HG02610 (cell line): ENCODE measurements at regions not wholly inside any gene's neighbourhood (a gene's known extent, or its start where the extent isn't known, plus 50 kb on each side); places are given as distances from the start of the nearest gene placed in this dataset.

Source experiments
- ATAC-seq: cut with Tn5 transposase; IDR thresholded peaks from one replicate; pipeline ENCODE4 v1.9.1; 2021; ENCODE audit warnings: mild to moderate bottlenecking, moderate library complexity; ENCODE audit not compliant: unreplicated experiment

DNA sequence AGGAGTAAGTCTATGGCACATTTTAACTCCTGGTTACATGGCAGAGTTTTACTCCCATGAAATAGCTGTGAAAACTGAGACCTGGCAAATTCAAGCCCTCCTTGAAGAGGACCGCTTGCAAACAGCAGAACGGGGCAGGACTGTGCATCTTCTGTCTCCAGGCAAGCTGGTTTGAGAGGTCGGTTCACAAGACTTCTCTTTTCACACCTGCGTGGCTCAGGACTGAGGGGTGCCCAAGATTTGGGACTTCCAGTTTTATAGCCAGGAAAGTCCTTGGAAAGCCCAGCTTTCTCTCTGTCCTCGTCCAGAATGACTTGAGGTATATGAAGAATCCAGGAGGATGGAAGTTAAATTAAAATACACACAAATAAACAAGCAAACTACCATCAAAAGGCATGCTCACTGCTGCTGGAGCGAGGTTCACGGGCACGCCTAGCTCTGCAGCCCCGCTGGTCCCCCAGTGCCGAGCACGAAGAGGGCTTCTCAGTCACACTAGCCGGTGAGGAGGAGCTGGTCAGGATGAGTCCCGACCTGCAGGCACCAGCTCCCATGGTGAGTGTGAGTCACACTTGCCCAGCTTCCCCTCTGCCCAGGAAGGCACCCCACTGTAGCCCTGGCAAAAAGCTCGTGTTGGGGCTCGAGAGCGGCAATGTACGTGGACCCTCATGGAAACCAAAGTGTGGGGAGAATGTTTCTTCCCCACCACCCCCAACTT, 1382.4 kb downstream of the BRD1 start:
- no peak for ATAC-seq

DNA sequence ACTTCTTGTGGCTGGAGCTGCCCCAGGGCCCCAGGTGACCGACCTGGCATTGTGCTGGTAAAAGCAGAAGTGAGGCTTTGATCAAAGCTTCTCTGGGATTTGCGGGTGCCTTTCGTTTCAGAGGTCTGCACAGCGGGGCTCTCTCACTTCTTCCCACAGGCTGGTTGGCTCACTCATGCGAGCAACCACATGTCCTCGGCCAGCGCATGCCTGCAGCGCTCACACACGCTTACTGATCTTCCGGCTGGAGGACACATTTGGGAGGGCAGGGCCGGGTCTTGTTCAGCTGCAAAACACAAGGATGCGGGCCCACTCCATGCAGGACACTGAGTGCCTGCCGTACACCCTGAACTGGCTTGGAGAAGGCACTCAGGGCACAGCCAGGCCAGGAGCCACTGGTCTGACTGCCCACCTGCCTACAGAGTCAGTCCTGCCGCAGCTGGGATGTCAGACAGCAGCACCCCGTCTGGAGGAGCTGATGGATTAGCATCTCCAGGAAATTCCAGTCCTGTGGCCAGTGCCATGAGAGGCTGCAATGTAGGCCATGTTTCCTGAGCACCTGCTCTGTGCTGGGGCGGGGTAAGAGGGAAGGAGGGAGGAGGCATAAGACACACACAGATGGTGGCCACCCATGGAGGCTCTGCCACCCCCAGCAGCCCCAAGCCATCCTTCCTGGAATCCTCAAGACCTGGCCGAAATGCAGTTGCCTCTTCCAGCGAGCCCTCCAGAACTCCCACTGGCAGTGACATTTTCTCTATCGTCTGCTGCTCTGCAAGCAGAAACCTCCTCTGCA, 1383.2 kb downstream of the BRD1 start:
- ATAC-seq, result no peak

DNA sequence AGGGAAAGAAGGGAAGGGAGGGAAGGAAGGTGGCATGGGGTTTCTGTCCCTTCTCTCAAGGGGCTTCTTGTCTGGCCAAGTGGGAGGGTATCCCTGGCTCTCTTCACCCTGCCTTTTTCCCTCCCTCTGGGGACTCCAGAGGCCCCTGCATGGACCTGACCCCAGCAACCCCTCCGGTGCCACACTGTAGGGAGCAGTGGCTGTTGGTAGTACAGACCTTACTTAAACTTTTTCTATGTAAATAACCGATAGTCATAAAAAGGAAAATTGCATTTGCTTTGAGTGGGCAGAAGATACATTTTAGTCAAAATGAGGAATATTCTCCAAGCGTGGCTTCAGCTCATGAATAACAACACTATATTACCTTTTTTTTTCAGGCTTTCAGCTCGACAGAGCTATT, 1384.0 kb downstream of the BRD1 start:
- ATAC-seq, result no peak

DNA sequence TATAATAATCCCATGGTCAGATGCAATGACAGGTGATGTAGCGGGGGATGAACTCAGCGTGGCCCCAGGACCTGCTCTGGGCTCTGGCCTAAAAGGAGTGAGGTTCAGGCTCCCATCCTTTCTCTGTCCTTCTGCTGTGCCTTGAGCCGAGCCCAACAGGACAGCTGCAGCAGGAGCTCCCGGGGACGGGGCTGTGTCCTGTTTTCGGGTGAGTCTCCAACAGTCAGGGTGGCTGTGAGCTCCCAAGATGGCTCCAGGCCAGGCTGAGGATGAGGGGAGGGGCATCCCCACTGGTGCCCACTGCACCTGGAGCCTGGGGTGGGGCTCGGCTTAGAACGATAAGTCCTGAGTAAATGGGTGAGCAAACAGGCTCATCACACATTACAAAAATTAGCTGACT, 1385.0 kb downstream of the BRD1 start:
- no peak for ATAC-seq

DNA sequence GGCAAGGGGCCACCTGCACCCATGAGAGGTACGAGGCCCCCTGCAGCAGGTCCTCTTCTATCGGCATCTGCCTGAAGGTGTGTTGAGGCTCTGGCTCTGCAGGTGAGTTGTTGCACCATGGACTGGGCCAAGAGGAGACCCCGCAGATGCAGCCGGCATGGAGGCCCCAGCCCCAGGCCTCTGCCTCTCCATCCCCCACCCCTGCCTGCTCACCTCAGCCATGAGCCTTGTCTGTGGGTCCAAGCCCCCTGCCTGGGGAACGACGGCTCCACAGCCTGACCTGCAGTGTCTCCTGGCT, 1386.2 kb downstream of the BRD1 start:
- no peak for ATAC-seq

DNA sequence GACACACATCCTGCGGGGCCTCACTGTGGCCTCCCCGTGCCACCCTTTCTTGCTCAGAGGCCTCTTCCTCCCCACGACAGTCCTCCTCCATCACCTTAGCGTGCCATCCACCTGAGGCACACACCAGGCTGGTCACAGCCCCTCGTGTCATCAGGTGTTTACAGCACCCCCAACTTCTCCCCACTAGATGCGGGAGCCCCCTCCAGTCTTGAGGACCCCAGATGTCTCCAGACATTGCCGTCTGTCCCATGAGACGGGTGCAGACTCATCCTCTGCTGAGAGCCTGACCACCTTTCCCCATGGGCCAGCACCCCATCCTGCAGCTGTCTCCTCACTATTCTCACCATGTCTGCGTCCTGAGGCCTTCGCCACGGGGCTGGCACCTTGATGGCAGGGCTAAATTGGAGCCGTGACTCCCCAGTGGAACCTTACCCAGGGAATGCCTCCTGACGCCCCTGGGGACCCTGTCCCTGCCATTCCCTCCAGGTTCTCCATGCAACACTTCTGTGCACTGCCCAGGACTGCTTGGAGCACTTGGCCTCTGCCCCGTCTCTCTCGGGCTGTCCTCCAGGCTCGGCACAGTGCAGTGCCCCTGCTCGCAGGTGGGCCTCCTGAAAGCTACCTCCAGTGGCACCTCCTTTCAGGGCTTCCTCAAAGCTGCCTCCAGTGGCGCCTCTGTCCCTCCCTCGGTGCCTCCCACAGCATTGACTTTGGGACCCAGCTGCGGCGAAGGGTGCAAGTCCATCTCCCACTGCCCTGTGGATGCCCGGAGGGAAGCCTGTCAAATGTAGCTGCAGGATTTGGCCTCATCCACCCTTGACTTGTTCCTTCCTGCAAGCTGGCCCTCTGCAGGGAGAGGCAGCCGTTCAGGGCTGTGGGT, 1386.8 kb downstream of the BRD1 start:
- ATAC-seq, result no peak

DNA sequence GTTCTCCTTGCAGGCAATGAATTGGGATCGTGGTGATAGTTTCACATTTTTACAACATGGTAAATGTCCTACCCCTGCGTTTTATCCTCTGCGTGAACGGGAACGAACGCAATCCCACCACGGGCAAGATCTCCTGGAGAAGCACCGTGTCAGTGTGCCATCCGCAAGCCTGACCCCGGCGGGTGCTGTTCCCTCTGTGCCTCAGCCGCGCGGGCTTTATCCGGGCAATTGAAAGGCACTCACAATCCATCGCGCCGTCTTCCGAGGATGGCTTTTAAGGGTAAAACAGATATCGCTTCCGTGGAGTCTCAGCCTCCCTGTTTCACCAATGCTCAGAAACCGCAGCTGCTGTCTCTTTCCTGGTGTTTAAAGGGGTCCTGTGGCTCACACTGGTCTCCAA, 1387.5 kb downstream of the BRD1 start:
- ATAC-seq, result no peak

DNA sequence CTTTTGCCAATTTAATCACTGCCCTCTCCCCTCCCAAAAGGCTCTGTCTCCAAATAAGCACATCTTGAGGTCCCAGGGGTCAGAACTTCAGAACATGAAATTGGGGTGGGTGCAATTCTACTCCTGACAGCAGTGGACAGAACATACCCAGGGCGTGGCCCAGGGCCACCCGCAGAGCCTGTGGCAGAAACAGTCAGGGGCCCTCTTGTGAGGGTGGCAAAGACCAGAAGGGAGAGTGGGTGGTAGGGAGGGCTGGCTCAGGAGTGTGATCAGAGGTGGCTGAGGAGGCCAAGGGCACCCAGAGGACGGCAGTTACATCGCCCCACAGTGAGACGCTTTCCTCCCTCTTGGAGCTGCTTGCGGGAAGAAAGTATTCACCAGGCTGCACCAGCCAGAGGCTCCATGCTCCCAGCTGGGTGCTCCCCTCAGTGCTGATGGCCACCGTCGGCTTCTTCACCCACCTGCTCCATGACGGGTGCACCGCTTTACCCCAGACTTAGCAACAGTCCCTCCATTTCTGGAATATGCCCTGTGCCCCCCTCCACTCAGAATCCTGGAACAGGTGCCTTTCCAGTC, 1388.0 kb downstream of the BRD1 start:
- ATAC-seq, result no peak

DNA sequence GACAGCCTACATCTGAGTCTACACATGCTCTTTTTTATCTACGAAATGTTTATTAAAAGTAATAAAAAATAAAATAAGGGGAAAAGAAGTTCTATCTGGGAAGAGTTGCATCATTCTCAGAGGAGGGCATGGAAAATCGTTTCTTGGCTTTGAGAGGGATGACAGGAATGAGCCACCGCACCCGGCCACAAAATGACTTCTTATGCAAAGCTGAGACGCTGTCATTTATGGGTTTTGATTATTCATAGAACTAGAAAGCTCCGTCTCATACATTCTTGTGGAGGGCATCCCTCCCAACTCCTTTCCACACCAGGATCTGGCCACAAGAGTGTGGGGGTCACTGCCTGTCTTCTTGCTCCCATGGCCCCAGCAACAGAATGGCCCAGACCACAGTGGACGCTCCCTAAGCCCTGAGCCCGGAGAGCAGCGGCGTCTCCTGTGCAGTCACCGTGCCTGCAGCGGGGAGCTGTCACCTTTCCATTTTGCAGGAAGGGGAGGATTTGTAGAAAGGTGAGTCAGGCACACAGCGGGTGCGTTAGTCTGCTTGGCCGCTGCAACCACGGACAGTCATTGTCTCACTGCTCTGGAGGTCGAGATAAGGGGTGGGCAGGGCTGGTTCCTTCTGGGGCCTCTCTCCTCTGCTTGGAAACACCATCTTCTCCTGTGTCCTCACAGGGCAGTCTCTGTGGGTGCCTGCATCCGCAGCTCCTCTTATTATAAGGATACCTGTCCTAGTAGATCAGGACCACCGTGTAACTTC, 1388.7 kb downstream of the BRD1 start:
- ATAC-seq, result no peak

DNA sequence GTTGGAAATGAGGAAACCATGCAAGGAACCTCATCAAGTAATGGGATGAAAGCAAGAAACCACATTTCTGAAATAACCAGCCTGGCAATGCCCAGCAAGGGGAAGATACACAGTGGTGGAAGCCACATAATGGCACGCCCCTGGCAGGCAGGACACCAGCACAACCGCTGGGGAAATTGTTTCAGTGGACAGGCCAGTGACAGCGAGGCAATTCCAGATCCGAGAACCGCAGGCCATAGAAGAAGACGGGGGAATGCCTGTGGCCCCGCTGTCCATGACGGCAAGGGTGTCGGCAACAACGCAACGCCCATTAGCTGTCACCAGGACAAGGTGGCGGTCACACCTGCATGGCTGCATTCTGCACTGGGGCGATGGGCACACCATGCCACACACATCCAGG, 1389.6 kb downstream of the BRD1 start:
- no peak for ATAC-seq

DNA sequence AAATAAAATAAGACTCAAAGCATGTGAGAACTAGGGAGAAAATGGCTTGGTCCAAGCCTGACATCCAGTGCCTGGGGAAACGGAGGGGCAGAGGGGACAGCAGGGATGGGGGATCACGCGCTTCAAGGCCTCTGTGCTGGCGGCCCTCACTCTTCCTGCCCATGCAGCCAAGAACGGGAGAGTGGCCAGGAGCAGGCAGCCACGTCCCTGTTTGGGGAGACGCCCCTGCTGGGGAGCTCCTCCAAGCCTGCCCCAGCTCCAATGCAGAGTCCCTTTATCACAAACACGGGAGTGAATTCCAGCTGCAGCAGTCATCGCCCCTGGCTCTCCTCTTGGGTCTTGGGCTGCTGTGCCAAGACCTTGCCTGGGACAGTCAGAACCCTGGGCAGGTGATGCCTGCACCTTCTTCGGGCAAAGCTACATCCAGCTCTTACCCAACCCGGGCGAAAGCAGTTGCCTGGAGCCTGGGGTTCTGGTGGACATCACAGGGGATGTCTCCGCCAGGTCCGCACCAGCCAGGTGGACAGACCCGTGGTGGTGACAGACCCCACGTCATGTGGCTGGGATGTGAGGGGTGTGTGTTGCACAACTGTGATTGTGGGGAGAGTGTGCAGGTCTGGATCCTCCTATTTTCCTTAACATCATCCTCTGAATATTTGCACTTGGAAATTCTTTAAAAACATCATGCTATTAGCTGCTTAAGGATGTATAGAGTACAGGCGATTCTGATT, 1391.3 kb downstream of the BRD1 start:
- ATAC-seq, result no peak

DNA sequence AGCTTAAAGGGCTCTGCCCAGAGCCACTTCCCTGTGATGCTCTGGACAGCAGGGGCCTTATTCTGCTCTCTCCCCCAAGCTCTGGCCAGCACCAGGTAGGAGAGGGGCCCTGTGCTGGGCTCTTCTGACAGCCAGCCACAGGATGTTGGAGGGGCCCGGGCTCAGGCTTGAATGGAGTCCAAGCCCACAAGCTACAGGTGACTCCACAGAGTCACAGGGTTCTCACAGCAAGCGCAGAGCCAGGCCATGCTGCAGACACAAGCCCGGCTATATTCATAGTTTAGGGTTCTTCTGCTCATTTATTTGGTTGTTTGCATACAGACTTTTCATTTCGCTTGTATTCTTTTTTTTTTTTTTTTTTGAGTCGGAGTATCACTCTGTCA, 1392.8 kb downstream of the BRD1 start:
- ATAC-seq, result no peak

DNA sequence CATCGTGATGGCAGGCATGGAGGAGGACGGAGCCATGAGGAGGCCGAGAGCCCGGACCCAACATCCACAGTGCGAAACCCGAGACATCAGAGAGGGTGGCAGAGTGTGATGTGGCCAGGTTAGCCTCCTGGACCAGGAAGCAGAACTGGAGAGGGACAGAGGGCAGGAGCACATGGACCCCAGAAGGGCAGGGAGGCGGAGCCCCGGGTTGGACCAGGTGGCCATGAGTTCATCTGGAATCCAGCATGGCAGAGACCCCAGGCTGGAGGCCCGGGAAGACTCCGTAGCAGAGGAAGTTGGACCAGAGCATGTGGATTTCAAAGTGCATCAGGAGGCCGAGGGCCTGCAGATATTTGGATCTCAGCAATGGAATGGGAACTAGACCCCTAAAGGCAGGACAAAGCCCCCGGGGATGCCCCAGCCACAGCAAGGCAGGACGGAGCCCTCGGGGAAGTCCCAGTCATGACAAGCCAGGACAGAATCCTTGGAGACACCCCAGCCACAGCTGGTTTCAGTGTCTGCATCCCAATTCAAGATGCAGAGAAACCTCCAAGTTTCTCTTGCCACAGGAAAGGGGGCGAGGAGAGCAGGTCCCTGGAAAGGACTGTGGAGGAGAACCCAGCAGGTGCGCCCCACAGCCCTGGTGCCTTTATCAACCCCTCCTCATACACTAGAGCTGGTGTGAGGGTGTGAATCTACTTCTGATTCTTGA, 1393.4 kb downstream of the BRD1 start:
- no peak for ATAC-seq

DNA sequence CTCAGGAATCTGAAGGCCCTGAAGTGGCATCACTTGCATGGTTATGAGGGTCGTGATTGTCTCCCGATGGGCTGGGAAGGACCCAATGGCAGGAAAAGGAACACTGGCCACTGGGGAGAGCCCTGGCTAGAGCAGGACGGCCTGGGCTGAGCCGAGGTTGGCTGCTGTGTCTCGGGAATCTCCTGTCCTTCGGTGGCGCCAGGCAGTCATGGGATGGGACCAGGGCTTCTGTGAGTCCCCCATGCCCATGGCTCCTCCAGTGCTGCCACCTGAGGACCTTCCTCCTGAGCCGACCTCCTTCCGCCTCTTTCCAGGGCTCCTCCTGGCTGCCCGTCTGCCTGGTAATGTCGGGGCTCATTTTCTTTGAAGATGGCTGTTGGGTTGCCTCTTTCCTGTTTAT, 1394.0 kb downstream of the BRD1 start:
- no peak for ATAC-seq

DNA sequence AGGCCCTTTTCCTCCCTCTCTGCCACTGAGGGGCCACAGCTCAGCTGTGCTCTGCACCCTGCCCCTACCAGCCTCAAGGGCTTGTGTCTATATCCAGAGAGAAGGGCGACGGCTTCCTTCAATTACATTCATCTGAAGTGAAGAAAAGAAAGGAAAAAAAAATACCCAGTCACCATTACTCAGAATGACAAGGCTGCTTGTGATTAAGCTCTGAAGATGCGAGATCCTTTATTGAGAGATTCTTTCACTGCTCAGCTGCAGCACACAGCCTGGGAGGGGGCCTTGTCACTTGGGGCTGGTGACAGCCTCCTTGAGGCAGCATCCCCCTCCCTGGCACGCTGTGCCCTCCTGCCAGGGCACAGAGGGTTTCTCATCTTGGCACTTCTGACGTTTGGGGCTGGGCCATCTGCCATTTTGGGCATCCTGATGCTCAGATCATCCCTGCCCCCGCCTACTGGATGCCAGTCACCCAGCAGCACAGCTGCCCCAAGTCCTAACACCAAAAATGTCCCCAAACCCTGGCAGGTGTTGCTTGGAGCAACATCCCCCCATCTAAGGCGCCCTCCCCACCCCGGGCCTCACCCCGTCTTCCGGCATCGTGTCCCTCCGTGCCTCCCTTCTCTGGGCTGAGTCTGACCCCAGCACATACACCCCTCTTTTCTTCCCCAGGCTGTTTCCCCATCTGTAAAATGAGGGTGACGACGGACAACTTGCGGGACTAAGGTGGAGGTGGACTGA, 1394.7 kb downstream of the BRD1 start:
- no peak for ATAC-seq

DNA sequence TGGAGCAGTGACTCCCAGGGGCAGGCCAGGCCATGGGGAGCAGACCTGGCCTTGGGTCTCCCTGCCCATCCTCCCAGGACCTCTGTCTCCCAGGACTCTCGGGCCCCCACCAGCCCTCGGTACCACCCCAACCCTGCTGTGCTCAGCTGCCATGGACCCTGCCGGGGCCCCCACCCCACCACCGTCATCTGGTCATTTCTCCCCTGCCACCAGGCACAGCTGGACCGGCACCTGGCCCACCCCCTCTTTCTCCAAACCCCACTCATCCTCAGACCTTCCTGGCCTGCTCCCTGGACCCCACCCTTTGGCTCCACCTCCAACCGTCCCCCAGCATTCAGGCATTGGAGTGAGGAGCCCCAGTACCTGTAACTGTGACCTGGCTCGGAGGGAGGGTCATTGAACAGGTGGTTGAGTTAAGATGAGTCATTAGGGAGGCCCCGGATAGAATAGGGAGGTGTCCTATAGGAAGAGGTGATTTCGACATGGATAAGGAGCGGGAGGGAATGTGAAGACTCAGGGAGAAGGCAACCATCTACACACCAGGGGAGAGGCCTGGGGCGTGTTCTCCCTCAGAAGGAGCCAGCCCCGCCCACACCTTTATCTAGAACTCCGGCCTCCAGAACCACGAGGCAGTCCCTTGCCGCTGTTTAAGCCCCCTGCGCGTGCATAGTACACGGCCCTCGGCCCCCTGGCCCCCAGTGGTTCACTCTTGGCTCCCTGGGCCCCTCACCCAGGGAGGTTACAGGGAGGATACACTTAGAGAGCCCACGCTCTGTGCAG, 1395.9 kb downstream of the BRD1 start:
- ATAC-seq, result no peak

DNA sequence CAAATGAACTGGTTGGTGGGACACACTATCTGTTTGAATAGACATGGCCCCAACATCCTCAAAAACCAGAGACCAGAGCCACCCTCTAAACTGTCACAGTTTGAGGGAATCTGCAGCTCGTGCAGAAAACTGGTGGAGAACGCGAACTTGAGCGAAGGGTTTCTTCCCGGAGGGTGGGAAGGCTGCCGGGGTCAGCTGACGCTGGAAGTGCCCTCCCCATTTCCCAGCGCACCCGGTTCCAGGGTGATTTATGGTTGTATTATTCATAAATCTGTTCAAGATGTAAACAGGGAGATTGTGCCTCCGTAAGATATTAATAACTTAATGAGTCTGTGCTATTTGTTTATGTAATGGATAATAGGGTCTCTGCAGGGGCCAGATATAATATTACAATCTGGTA, 1396.7 kb downstream of the BRD1 start:
- no peak for ATAC-seq

DNA sequence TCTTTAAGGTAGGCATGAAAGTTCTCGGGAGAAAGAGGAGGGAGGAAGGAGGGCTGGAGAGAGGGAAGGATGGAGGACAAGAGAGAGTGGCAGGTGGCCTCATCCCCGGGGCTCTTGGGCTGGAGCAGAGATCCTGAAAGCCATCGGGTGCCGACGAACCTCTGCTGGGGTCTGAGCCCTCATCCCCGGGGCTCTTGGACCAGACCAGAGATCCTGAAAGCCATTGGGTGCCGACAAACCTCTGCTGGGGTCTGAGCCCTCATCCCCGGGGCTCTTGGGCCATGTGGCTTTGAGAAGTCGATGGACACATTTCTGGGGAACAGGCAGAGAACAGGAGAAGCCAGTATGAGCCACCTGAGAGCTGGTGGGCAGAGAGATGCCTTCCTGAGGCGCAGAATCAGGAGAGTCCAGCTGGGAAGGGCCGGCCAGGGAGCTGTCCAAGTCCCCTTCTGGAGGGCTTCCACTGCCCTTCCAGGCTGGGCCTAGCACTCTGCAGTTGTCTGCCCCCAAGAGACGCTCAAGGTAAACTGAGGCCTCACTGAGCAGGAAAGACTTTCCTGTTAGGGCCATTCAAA, 1398.1 kb downstream of the BRD1 start:
- no peak for ATAC-seq
